GM12873 (cell line): ENCODE measurements at regions not wholly inside any gene's neighbourhood (a gene's known extent, or its start where the extent isn't known, plus 50 kb on each side); places are given as distances from the start of the nearest gene placed in this dataset.

Experiments
- CTCF ChIP-seq: IDR thresholded peaks from 2 replicates; pipeline ENCODE4 v1.5.1; 2012; ENCODE audit warnings: low read depth, mild to moderate bottlenecking, moderate library complexity, low read length, control low read depth; ENCODE audit not compliant: insufficient read depth; ENCODE audit errors: missing control alignments

GRCh38 chr12:39032448-39032847 is 127.1 kb upstream of the CPNE8 start:
- no peak for TF ChIP-seq CTCF

DNA sequence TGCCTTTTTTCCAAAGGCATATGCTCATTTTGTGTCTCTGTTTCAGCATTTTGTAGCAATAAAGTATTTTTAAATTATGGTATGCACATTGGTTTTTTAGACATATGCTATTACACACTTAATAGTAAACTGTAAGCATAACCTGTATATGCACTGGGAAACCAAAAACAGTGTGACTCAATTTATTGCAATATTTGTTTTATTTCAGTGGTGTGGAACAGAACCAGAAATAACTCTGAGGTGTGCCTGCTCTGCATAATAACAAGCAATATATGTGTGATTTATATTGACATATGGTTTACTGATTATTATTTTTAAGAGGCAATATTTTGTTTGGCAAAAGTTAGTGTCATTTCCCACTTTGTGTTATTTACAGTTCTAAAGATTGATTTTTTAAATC is 126.6 kb upstream of the CPNE8 start:
- TF ChIP-seq CTCF, result no peak

DNA sequence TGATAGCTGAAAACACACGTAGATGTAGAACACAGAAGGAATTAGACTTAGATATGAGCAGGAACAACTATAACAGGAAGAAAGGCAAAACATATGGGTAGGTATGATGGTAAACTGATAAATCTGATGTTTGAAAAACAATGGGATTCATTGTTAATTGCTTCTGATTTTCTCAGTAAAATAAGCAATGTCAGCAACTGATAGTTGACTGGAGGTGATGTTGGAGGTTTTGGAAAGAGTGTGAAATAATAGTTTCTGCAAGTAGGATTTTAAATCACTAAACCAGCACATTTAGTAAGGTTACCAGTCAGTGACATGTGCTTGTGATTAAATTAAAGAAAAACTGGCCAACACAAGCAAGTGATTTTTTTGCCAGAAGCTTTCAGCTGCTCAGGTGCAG is 123.0 kb upstream of the CPNE8 start:
- TF ChIP-seq CTCF, result no peak

DNA sequence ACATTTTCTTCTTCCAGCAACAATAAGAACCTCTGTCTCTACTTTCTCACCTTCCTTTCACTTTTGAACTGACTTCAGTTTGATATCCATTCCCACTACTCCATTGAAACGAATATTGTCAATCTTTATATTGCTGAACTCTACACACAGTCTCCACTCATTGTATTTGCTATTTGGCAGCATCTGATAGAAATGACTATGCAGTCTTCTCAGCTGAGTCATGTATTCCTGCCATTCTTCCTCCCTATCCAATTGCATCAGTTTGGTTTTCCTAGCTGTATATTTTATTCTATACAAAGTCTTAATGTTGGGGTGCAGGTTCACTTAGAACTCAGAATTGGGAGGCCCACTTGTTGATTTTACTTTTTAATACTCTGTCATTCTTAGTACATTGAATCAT is 107.5 kb upstream of the CPNE8 start:
- TF ChIP-seq CTCF, result no peak

DNA sequence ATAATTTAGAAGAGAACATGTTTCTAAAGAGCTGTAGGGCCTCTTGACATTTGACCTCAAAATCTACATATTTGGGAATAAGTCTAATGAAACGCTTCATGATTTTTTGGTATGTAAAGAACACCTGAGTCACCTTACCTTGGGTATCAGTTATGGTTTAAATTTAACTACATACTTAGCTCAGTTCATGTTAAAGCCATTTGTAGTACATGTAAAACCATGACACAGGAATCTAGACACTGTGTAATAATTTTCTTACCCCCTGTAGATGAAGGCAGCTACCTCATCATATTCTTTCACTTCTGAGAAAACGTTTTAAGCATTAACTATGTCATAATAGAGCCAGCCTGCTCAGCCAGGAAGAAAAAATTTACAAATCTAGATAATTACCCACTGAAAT is 105.8 kb upstream of the CPNE8 start:
- TF ChIP-seq CTCF, result no peak

DNA sequence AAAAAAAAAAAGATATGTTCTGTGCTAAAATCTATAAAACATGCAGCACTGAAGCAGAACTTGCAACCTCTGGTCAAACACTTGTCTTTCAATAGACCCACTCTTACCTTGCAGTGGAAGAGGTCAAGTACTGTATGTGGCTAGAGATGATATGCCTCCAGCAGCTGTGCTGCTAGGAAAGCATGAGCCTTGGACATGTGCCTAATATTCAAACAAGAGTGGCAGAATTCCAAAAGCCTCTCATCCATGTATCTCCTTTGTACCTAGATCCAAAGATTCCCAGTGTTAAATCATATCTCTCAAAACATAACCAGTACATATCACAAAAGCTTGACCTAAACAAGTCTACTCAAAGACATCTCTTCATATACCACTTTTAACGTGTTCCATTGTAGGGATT is 105.0 kb upstream of the CPNE8 start:
- TF ChIP-seq CTCF, result no peak

DNA sequence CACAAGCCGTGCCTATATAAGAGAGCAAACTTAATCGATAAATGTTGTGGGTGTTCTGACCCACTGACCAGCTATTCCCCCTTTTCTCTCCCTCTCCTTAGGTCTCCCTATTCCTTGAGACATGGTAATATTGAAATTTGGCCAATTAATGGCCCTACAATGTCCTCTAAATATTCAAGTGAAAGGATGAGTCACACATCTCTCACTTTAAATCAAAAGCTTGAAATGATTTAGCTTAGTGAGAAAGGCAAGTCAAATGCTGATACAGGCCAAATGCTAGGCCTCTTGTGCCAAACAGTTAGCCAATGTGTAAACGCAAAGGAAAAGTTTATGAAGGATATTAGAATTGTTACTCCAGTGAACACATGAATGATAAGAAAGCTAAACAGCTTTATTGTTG is 102.2 kb upstream of the CPNE8 start:
- TF ChIP-seq CTCF, result no peak

- TF ChIP-seq CTCF, result no peak
Observed at GRCh38 chr12:39006286-39006685, 100.9 kb upstream of the CPNE8 start.
